A549 (cell line): ENCODE measurements at regions not wholly inside any gene's neighbourhood (a gene's known extent, or its start where the extent isn't known, plus 50 kb on each side); places are given as distances from the start of the nearest gene placed in this dataset.

Experiments
- ATAC-seq, 2 experiments: fragments of 200-7000 bp in 1 of 2; fragments of >200 bp in 1 of 2; cut with Nextera tagmentation in 1 of 2; cut with Tn5 transposase in 1 of 2; 3 replicates each; pipeline versions ENCODE4 v1.8.0 to v1.9.1; 2018 to 2020; ENCODE audit warnings: mild to moderate bottlenecking in 1 of 2, moderate library complexity in 1 of 2
- CTCF ChIA-PET: fragments of 300-600 bp; sonication (Branson Sonifier 250); formaldehyde crosslinking; extraction: SDS; loops from one replicate; lab custom pipeline; 2021; ENCODE audit warnings: antibody characterized with exemption, inconsistent platforms; lab: Yijun Ruan, JAX
- POLR2A ChIA-PET: fragments of 350-600 bp; formaldehyde crosslinking; extraction: SDS; loops from one replicate; lab custom pipeline; 2021; ENCODE audit warnings: antibody characterized with exemption, inconsistent platforms; lab: Yijun Ruan, JAX
- DNase-seq, 2 experiments: peaks; one replicate each; pipeline versions ENCODE4 v3.0.0 to v3.0.0-alpha.2; 2011 to 2016; ENCODE audit warnings: low read depth in 1 of 2, low spot score in 1 of 2
- FAIRE-seq: peaks from 2 replicates; lab custom pipeline; 2011; peaks lifted over from hg19 to GRCh38; lab: Jason Lieb, UNC
- H3K27ac ChIP-seq, 2 experiments: fragments of >200 bp; sonication (Bioruptor Twin); formaldehyde crosslinking; 3 replicates each; pipeline ENCODE4 v1.5.1; 2016 to 2017
- H3K4me1 ChIP-seq: fragments of >200 bp; sonication (Bioruptor Twin); formaldehyde crosslinking; 3 replicates; pipeline ENCODE4 v1.6.1; 2016
- H3K4me2 ChIP-seq: fragments of >200 bp; sonication (Bioruptor Twin); formaldehyde crosslinking; 3 replicates; pipeline ENCODE4 v1.6.1; 2016
- H3K4me3 ChIP-seq: fragments of >200 bp; sonication (Bioruptor Twin); formaldehyde crosslinking; 3 replicates; pipeline ENCODE4 v1.5.1; 2016
- H3K9me3 ChIP-seq: fragments of >200 bp; sonication (Bioruptor Twin); formaldehyde crosslinking; 3 replicates; pipeline ENCODE4 v1.6.1; 2016
- BHLHE40 ChIP-seq: IDR thresholded peaks from 2 replicates; pipeline ENCODE4 v1.6.1; 2012; ENCODE audit warnings: low read depth, low read length, inconsistent platforms
- CEBPB ChIP-seq, 2 experiments: fragments of >200 bp in 1 of 2; sonication (Bioruptor Twin) in 1 of 2; formaldehyde crosslinking in 1 of 2; IDR thresholded peaks; 2 replicates each; pipeline ENCODE4 v1.6.1; 2012 to 2016
- CHD2 ChIP-seq: fragments of 150-350 bp; IDR thresholded peaks from 2 replicates; pipeline ENCODE4 v1.6.1; 2014; ENCODE audit warnings: low read length; ENCODE audit not compliant: partially characterized antibody
- HEYL ChIP-seq: fragments of 250-450 bp; sonication (Bioruptor Pico); IDR thresholded peaks from 2 replicates; pipeline ENCODE4 v1.8.0; 2021; ENCODE audit warnings: mild to moderate bottlenecking, moderate library complexity
- HMGXB4 ChIP-seq: fragments of 250-450 bp; sonication (Bioruptor Pico); IDR thresholded peaks from 2 replicates; pipeline ENCODE4 v1.5.0; 2021; ENCODE audit warnings: mild to moderate bottlenecking, moderate library complexity, borderline replicate concordance
- HOXA7 ChIP-seq: fragments of 250-450 bp; sonication (Bioruptor Pico); IDR thresholded peaks from 2 replicates; pipeline ENCODE4 v1.5.0; 2020; ENCODE audit warnings: mild to moderate bottlenecking, moderate library complexity
- HOXB13 ChIP-seq: fragments of 250-450 bp; sonication (Bioruptor Pico); IDR thresholded peaks from 2 replicates; pipeline ENCODE4 v1.5.0; 2020; ENCODE audit warnings: low read depth, mild to moderate bottlenecking, moderate library complexity
- HOXB5 ChIP-seq: fragments of 250-450 bp; sonication (Bioruptor Pico); IDR thresholded peaks from 2 replicates; pipeline ENCODE4 v1.5.0; 2020; ENCODE audit warnings: mild to moderate bottlenecking, moderate library complexity
- JUN ChIP-seq, 2 experiments: fragments of >200 bp; sonication (Bioruptor Twin); formaldehyde crosslinking; IDR thresholded peaks; 2 replicates in 1 of 2; 3 replicates in 1 of 2; pipeline ENCODE4 v1.6.1; 2016 to 2017
- MAFK ChIP-seq: fragments of 450-650 bp; IDR thresholded peaks from 2 replicates; pipeline ENCODE4 v1.6.1; 2014; ENCODE audit not compliant: partially characterized antibody
- NR3C1 ChIP-seq: fragments of >200 bp; sonication (Bioruptor Twin); formaldehyde crosslinking; IDR thresholded peaks from 3 replicates; pipeline ENCODE4 v1.6.1; 2017
- PBX3 ChIP-seq: IDR thresholded peaks from 2 replicates; pipeline ENCODE4 v1.6.1; 2012
- POLR2A ChIP-seq: IDR thresholded peaks from 2 replicates; pipeline ENCODE4 v1.6.1; 2012; ENCODE audit warnings: mild to moderate bottlenecking, low read length
- RARB ChIP-seq: fragments of 250-450 bp; sonication (Bioruptor Pico); IDR thresholded peaks from 2 replicates; pipeline ENCODE4 v1.8.0; 2021; ENCODE audit warnings: mild to moderate bottlenecking, moderate library complexity
- REST ChIP-seq: fragments of 200-600 bp; sonication (generic); IDR thresholded peaks from 2 replicates; pipeline ENCODE4 v1.6.1; 2016; ENCODE audit warnings: antibody characterized with exemption, mild to moderate bottlenecking, moderate library complexity
- ZC3H11A ChIP-seq: fragments of 450-650 bp; IDR thresholded peaks from 2 replicates; pipeline ENCODE4 v1.6.1; 2014; ENCODE audit warnings: antibody characterized with exemption, mild to moderate bottlenecking
- ZNF302 ChIP-seq: fragments of 250-450 bp; sonication (Bioruptor Pico); IDR thresholded peaks from 2 replicates; pipeline ENCODE4 v1.9.0; 2021; ENCODE audit warnings: inconsistent platforms, mild to moderate bottlenecking, moderate library complexity
- WGBS: methylation state at CpG from one replicate; pipeline ENCODE4 v1.1.6; 2017; ENCODE audit errors: missing lambda C conversion rate; 5-methylcytosine and 5-hydroxymethylcytosine counted together
- TF ChIP-seq, protein P1 (sequence below): fragments of >200 bp; sonication (Bioruptor Twin); formaldehyde crosslinking; IDR thresholded peaks from 3 replicates; pipeline ENCODE4 v1.6.1; 2016

DNA sequence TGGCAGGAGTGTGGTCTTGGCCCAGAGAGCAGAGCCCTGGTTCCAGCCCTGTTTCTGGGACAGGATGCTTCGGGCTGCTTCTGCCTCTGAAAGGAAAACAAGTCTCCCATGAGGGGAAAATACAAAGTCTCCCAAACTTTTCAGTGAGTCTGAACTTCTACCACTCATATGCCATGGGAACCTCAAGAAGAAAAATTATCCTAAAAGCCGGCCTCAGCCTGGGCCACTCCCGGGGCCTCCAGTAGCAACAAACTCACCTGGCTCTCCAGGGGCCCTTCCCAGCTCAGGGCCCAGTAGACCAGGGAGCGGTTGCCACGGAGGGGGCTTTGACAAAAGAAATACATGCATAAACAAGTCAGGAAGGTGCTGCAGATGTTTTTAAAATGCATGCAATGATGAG lies 289.2 kb upstream of the HDAC4 start:
- DNase-seq, result no peak
- TF ChIP-seq ZNF302 (CRISPR knock-in tag), result no peak
- TF ChIP-seq BHLHE40, result no peak
- no peak for TF ChIP-seq CHD2
- POLR2A ChIA-PET, result no interaction called here
- H3K27ac ChIP-seq, result no peak overlapping the region
- WGBS, result 72% methylated on average over 5 of the region's 5 CpGs
- H3K9me3 ChIP-seq, result no peaks in the 10 kb centered on the region
- FAIRE-seq, result no peak
- H3K4me1 ChIP-seq, result no peaks in the 10 kb centered on the region
- H3K4me3 ChIP-seq, result no peak overlapping the region
- CTCF ChIA-PET, result interaction anchor here (0.9 kb wide), 1 partner anchor 21 kb away, joined by 3 read pairs; no protein-coding TSS in a partner anchor
- H3K4me2 ChIP-seq, result no peak overlapping the region
- no peak for ATAC-seq

- CTCF ChIA-PET, result interaction anchor here (0.9 kb wide), 1 partner anchor 21 kb away, joined by 3 read pairs; no protein-coding TSS in a partner anchor
Observed at GRCh38 chr2:239689410-239689809, 288.6 kb upstream of the HDAC4 start.

DNA sequence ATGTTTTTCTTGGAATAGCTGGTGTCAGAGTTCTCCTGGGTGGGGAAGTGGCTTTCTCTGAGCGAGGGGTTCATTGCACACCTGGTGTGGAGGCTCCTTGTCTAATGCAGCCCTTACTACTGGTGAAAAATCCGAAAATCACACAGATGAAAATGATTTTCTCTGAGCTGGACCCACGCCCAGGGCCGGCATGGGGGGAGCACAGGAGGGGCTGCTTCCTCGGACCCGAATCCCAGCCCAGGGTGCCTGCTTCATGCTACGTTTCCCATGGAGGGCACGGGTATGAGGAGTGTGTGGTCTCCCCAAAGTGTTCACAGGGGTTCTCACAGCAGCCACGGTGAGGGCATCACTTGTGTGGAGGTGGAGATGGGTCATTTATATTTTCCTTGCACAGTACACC lies 288.0 kb upstream of the HDAC4 start:
- no peaks in the 10 kb centered on the region for H3K9me3 ChIP-seq
- CTCF ChIA-PET, result interaction anchor here (0.9 kb wide), 1 partner anchor 22 kb away, joined by 3 read pairs; no protein-coding TSS in a partner anchor
- H3K4me1 ChIP-seq, result no peaks in the 10 kb centered on the region
- no peak overlapping the region for H3K4me2 ChIP-seq
- POLR2A ChIA-PET, result no interaction called here
- ATAC-seq, result no peak
- FAIRE-seq, result no peak
- 16% methylated on average over 8 of the region's 9 CpGs for WGBS
- no peak overlapping the region for H3K27ac ChIP-seq
- DNase-seq, result no peak
- no peak overlapping the region for H3K4me3 ChIP-seq
- TF ChIP-seq RARB (no peak), HMGXB4 (CRISPR knock-in tag) (no peak), PBX3 (no peak), HOXA7 (CRISPR knock-in tag) (no peak), POLR2A (no peak)

More at GRCh38 chr2:239689410-239689809, 288.6 kb upstream of the HDAC4 start:
- POLR2A ChIA-PET, result no interaction called here
- Histone ChIP-seq H3K4me1 (no peaks in the 10 kb centered on the region), H3K27ac (no peak overlapping the region), H3K4me2 (no peak overlapping the region), H3K9me3 (no peaks in the 10 kb centered on the region), H3K4me3 (no peak overlapping the region)
- FAIRE-seq (no peak), DNase-seq (no peak), ATAC-seq (no peak)
- TF ChIP-seq JUN (IDR thresholded peaks at IDR 0.05) (no peak), REST (no peak), ZC3H11A (no peak), HEYL (no peak), HOXB13 (CRISPR knock-in tag) (no peak), HOXB5 (CRISPR knock-in tag) (no peak), BHLHE40 (no peak), MAFK (no peak), NR3C1 (no peak), PBX3 (no peak), CEBPB (IDR thresholded peaks at IDR 0.05) (no peak)
- TF ChIP-seq, protein P1, sequence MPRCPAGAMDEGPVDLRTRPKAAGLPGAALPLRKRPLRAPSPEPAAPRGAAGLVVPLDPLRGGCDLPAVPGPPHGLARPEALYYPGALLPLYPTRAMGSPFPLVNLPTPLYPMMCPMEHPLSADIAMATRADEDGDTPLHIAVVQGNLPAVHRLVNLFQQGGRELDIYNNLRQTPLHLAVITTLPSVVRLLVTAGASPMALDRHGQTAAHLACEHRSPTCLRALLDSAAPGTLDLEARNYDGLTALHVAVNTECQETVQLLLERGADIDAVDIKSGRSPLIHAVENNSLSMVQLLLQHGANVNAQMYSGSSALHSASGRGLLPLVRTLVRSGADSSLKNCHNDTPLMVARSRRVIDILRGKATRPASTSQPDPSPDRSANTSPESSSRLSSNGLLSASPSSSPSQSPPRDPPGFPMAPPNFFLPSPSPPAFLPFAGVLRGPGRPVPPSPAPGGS, result no peak
- WGBS, result 33% methylated on average over 8 of the region's 8 CpGs
